Small intestine (tissue), 7 donors: ENCODE measurements at regions not wholly inside any gene's neighbourhood (a gene's known extent, or its start where the extent isn't known, plus 50 kb on each side); places are given as distances from the start of the nearest gene placed in this dataset.

Experiments used
- DNase-seq, 2 donors: peaks; one replicate each; pipeline versions ENCODE4 v3.0.0 to v3.0.0-alpha.2; 2013
- FAIRE-seq: peaks from 2 replicates; lab custom pipeline; 2012; peaks lifted over from hg19 to GRCh38; lab: Jason Lieb, UNC
- H3K27ac ChIP-seq, 3 donors: one replicate each; pipeline ENCODE4 v1.5.1; 2013; ENCODE audit warnings: low read length in 2 of 3, mild to moderate bottlenecking in 2 of 3, control low read depth in 1 of 3, inconsistent platforms in 1 of 3, low read depth in 1 of 3, moderate library complexity in 1 of 3
- H3K27me3 ChIP-seq, 3 donors: one replicate each; pipeline ENCODE4 v1.6.1; 2013; ENCODE audit warnings: low read length in 3 of 3, inconsistent platforms in 1 of 3; ENCODE audit not compliant: control insufficient read depth in 3 of 3, insufficient read depth in 3 of 3
- H3K36me3 ChIP-seq, 3 donors: one replicate each; pipeline ENCODE4 v1.6.1; 2013; ENCODE audit warnings: low read length in 3 of 3, inconsistent platforms in 1 of 3, low read depth in 1 of 3, mild to moderate bottlenecking in 1 of 3, moderate library complexity in 1 of 3; ENCODE audit not compliant: control insufficient read depth in 3 of 3, insufficient read depth in 2 of 3
- H3K4me1 ChIP-seq, 3 donors: one replicate each; pipeline ENCODE4 v1.6.1; 2013; ENCODE audit warnings: low read length in 2 of 3, inconsistent platforms in 1 of 3, low read depth in 1 of 3, mild to moderate bottlenecking in 1 of 3, moderate library complexity in 1 of 3; ENCODE audit not compliant: control insufficient read depth in 3 of 3, insufficient read depth in 2 of 3
- H3K4me3 ChIP-seq, 3 donors: one replicate each; pipeline ENCODE4 v1.5.1; 2013; ENCODE audit warnings: low read length in 3 of 3, control low read depth in 1 of 3, inconsistent platforms in 1 of 3, low read depth in 1 of 3, mild to moderate bottlenecking in 1 of 3, moderate library complexity in 1 of 3
- H3K9me3 ChIP-seq, 2 donors: one replicate each; pipeline ENCODE4 v1.6.1; 2013; ENCODE audit warnings: low read depth in 1 of 2, low read length in 1 of 2; ENCODE audit not compliant: control insufficient read depth in 2 of 2, insufficient read depth in 1 of 2
- WGBS, 3 donors: extraction: QIAGEN DNeasy Blood & Tissue Kit; methylation state at CpG; one replicate each; pipeline ENCODE4 v1.1.7; 2013; 5-methylcytosine and 5-hydroxymethylcytosine counted together
- donor health status: healthy with polysubstance abuse.
- donor health status: control.
- donor health status: control.
- donor health status: Bipolar disorder and iron deficiency.
- donor health status: healthy.

GRCh38 chr2:226052772-226053416, 653.4 kb downstream of the NYAP2 start:
- Histone ChIP-seq H3K4me3 (no peak overlapping the region), H3K36me3 (no peaks in the 10 kb centered on the region), H3K9me3 (no peaks in the 10 kb centered on the region), H3K27ac (no peak overlapping the region), H3K4me1 (no peaks in the 10 kb centered on the region), H3K27me3 (no peaks in the 10 kb centered on the region)
- WGBS, 3 donors, result 81 to 88% (median 84%) methylated on average over 6 of the region's 6 CpGs
- no peak for FAIRE-seq
- no peak for DNase-seq

DNA sequence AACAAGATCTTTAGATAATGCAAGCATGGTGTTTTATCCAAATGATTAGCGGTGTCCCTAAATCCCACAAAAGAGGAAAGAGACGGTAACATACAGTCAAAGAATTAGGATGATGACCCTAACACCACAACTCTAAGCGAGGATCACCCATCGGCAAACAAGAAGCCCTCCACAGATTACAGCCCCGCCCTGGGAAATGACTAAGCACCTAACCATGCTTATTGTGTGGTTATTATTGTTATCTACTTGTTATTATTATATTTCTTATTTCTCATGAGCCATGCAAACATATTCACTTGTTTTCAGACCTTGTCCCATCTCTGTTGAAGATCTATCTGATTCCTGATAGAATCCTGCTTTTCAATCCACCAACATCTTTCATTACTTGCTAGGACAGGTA, 651.3 kb downstream of the NYAP2 start:
- no peak for DNase-seq
- FAIRE-seq, result no peak

DNA sequence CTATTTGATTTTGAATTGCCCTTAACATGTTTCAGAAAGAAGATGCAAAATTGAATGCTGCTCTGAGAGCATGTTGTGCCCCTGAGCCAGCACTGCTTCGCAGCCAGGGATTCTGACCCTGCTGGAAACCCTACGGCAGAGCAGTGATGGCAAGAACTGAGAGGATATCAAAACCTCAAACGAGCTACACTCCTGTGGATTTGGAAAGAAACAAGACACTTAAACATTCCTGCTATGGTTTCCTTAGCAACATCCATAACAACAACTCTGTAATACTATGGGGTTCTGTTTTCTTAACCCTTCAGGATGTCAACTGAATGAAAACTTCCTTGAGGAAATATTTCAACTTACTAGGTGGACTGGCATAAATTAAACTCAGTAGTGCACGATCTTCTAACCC, 649.1 kb downstream of the NYAP2 start:
- no peak overlapping the region for H3K4me3 ChIP-seq
- DNase-seq (no peak), FAIRE-seq (no peak)
- no peaks in the 10 kb centered on the region for H3K36me3 ChIP-seq
- 33 to 44% (median 38%) methylated on average over 4 of the region's 4 CpGs for WGBS, 3 donors
- H3K9me3 ChIP-seq, result no peaks in the 10 kb centered on the region
- no peaks in the 10 kb centered on the region for H3K4me1 ChIP-seq
- H3K27ac ChIP-seq, result no peak overlapping the region
- H3K27me3 ChIP-seq, result no peaks in the 10 kb centered on the region

More for the DNA sequence above, 651.3 kb downstream of the NYAP2 start:
- 83 to 90% (median 87%) methylated on average over 5 of the region's 5 CpGs for WGBS, 3 donors
- H3K27me3 ChIP-seq, result no peaks in the 10 kb centered on the region
- H3K4me1 ChIP-seq, result no peaks in the 10 kb centered on the region
- H3K4me3 ChIP-seq, result no peak overlapping the region
- H3K9me3 ChIP-seq, result no peaks in the 10 kb centered on the region
- H3K27ac ChIP-seq, result no peak overlapping the region
- H3K36me3 ChIP-seq, result no peaks in the 10 kb centered on the region

GRCh38 chr2:226045080-226045479, 645.6 kb downstream of the NYAP2 start:
- Histone ChIP-seq H3K27me3 (no peaks in the 10 kb centered on the region), H3K27ac (no peak overlapping the region), H3K4me3 (no peak overlapping the region), H3K9me3 (no peaks in the 10 kb centered on the region), H3K4me1 (no peaks in the 10 kb centered on the region), H3K36me3 (no peaks in the 10 kb centered on the region)
- FAIRE-seq, result no peak
- 84 to 91% (median 88%) methylated on average over 8 of the region's 8 CpGs for WGBS, 3 donors
- DNase-seq, result no peak

- WGBS, 3 donors, result 48 to 79% (median 64%) methylated on average over 2 of the region's 2 CpGs
- no peaks in the 10 kb centered on the region for H3K4me1 ChIP-seq
Observed at GRCh38 chr2:226040344-226040900, 640.9 kb downstream of the NYAP2 start.

GRCh38 chr2:226037526-226037925, 638.0 kb downstream of the NYAP2 start:
- Histone ChIP-seq H3K27me3 (no peaks in the 10 kb centered on the region), H3K27ac (no peak overlapping the region), H3K36me3 (no peaks in the 10 kb centered on the region), H3K4me3 (no peak overlapping the region), H3K4me1 (no peaks in the 10 kb centered on the region), H3K9me3 (no peaks in the 10 kb centered on the region)
- WGBS, 3 donors, result 80 to 91% (median 89%) methylated on average over 2 of the region's 2 CpGs
- FAIRE-seq (no peak), DNase-seq (no peak)

More at GRCh38 chr2:226040344-226040900, 640.9 kb downstream of the NYAP2 start:
- H3K4me3 ChIP-seq, result no peak overlapping the region
- H3K27ac ChIP-seq, result no peak overlapping the region
- no peaks in the 10 kb centered on the region for H3K9me3 ChIP-seq
- H3K27me3 ChIP-seq, result no peaks in the 10 kb centered on the region
- H3K36me3 ChIP-seq, result no peaks in the 10 kb centered on the region
- DNase-seq, result no peak
- no peak for FAIRE-seq

- FAIRE-seq, result no peak
- peak in 1 of 2 donors; percentile 17 for DNase-seq
- no peaks in the 10 kb centered on the region for H3K9me3 ChIP-seq
- peaks cover 0 to 9% (median 0%) of the 10 kb centered on the region in 3 donors for H3K4me1 ChIP-seq
- no peaks in the 10 kb centered on the region for H3K36me3 ChIP-seq
- peak overlapping the region in 1 of 3 donors; percentile 28 for H3K27ac ChIP-seq
- 7 to 10% (median 8%) methylated on average over 6 of the region's 6 CpGs for WGBS, 3 donors
- H3K27me3 ChIP-seq, result peaks cover 0 to 7% (median 0%) of the 10 kb centered on the region in 3 donors
- H3K4me3 ChIP-seq, result peak overlapping the region in 1 of 3 donors; percentile 38
Observed at GRCh38 chr2:226031647-226032501, 632.4 kb downstream of the NYAP2 start.

GRCh38 chr2:226030788-226031646, 631.5 kb downstream of the NYAP2 start:
- peaks cover 0 to 7% (median 0%) of the 10 kb centered on the region in 3 donors for H3K27me3 ChIP-seq
- H3K4me3 ChIP-seq, result peak overlapping the region in 2 of 3 donors; percentile 0 to 38
- peaks cover 0 to 9% (median 0%) of the 10 kb centered on the region in 3 donors for H3K4me1 ChIP-seq
- FAIRE-seq, result no peak
- H3K36me3 ChIP-seq, result no peaks in the 10 kb centered on the region
- no peaks in the 10 kb centered on the region for H3K9me3 ChIP-seq
- DNase-seq, result peak; percentile 2 to 67
- 2 to 3% (median 2%) methylated on average over 34 of the region's 34 CpGs for whole genome bisulfite sequencing, 3 donors
- peak overlapping the region in 1 of 3 donors; percentile 28 for H3K27ac ChIP-seq
